Activated naive CD8-positive, alpha-beta T cell treated with anti-CD3 and anti-CD28 coated beads, Interleukin-2, amount 10 ng/mL, durations not matched to agents 7 days and 5 days (primary cell): ENCODE measurements at regions not wholly inside any gene's neighbourhood (a gene's known extent, or its start where the extent isn't known, plus 50 kb on each side); places are given as distances from the start of the nearest gene placed in this dataset.
"Not testable (repeated sequence)": the region's sequence is repeated elsewhere in the genome, so short reads cannot be mapped to it uniquely, and the experiment has no call there.

Experiments used
- ATAC-seq: fragments of 150-1000 bp; cut with Tn5 transposase; one replicate; pipeline ENCODE4 v1.10.0; 2021; ENCODE audit warnings: low read depth, moderate library complexity
- POLR2A ChIA-PET: fragments of 350-600 bp; sonication (Branson Sonifier 250); formaldehyde crosslinking; loops from one replicate; lab custom pipeline; 2021; ENCODE audit warnings: antibody characterized with exemption; lab: Charles Lee
- DNase-seq: peaks from one replicate; pipeline ENCODE4 v3.0.0; 2021
- H3K27ac Mint-ChIP-seq: one replicate; pipeline ENCODE4 v1.8.0; 2022; ENCODE audit warnings: mild to moderate bottlenecking, mixed read lengths
- H3K27me3 Mint-ChIP-seq: one replicate; pipeline ENCODE4 v1.8.0; 2022; ENCODE audit warnings: mild to moderate bottlenecking, moderate library complexity, mixed read lengths
- H3K36me3 Mint-ChIP-seq: one replicate; pipeline ENCODE4 v1.8.0; 2021; ENCODE audit warnings: mild to moderate bottlenecking, mixed read lengths
- H3K4me1 Mint-ChIP-seq: one replicate; pipeline ENCODE4 v1.8.0; 2021; ENCODE audit warnings: mixed read lengths
- H3K4me3 Mint-ChIP-seq: one replicate; pipeline ENCODE4 v1.8.0; 2022; ENCODE audit warnings: mild to moderate bottlenecking, moderate library complexity, mixed read lengths
- H3K9me3 Mint-ChIP-seq: one replicate; pipeline ENCODE4 v1.8.0; 2021; ENCODE audit warnings: mixed read lengths

- no peak for DNase-seq
- no peak for ATAC-seq
- POLR2A ChIA-PET, result no interaction called here
- no peak overlapping the region for H3K27ac Mint-ChIP-seq
- H3K4me1 Mint-ChIP-seq, result no peaks in the 10 kb centered on the region
- no peaks in the 10 kb centered on the region for H3K9me3 Mint-ChIP-seq
- no peaks in the 10 kb centered on the region for H3K36me3 Mint-ChIP-seq
- H3K27me3 Mint-ChIP-seq, result peaks cover 9% of the 10 kb centered on the region
- H3K4me3 Mint-ChIP-seq, result no peak overlapping the region
Measured at GRCh38 chr5:90338712-90339372, 70.7 kb downstream of the CETN3 start.

GRCh38 chr5:90337449-90338052 lies 72.0 kb downstream of the CETN3 start:
- H3K27ac Mint-ChIP-seq, result no peak overlapping the region
- H3K36me3 Mint-ChIP-seq, result no peaks in the 10 kb centered on the region
- ATAC-seq (no peak), DNase-seq (no peak)
- peaks cover 9% of the 10 kb centered on the region for H3K27me3 Mint-ChIP-seq
- H3K9me3 Mint-ChIP-seq, result no peaks in the 10 kb centered on the region
- no peak overlapping the region for H3K4me3 Mint-ChIP-seq
- H3K4me1 Mint-ChIP-seq, result no peaks in the 10 kb centered on the region
- POLR2A ChIA-PET, result no interaction called here

GRCh38 chr5:90336752-90337151 lies 72.8 kb downstream of the CETN3 start:
- no peaks in the 10 kb centered on the region for H3K9me3 Mint-ChIP-seq
- DNase-seq, result no peak
- peaks cover 9% of the 10 kb centered on the region for H3K27me3 Mint-ChIP-seq
- no peak for ATAC-seq
- no peak overlapping the region for H3K27ac Mint-ChIP-seq
- H3K4me3 Mint-ChIP-seq, result no peak overlapping the region
- H3K36me3 Mint-ChIP-seq, result no peaks in the 10 kb centered on the region
- POLR2A ChIA-PET, result no interaction called here
- H3K4me1 Mint-ChIP-seq, result no peaks in the 10 kb centered on the region

- ATAC-seq, result no peak
- Mint-ChIP-seq H3K27me3 (peaks cover 6% of the 10 kb centered on the region), H3K27ac (no peak overlapping the region), H3K9me3 (no peaks in the 10 kb centered on the region), H3K36me3 (no peaks in the 10 kb centered on the region), H3K4me3 (no peak overlapping the region), H3K4me1 (no peaks in the 10 kb centered on the region)
- no peak for DNase-seq
- POLR2A ChIA-PET, result no interaction called here
Measured at GRCh38 chr5:90334741-90335140, 74.8 kb downstream of the CETN3 start.

GRCh38 chr5:90329911-90330310 lies 79.6 kb downstream of the CETN3 start:
- DNase-seq (no peak), ATAC-seq (no peak)
- H3K27me3 Mint-ChIP-seq, result no peaks in the 10 kb centered on the region
- no peaks in the 10 kb centered on the region for H3K4me1 Mint-ChIP-seq
- no peak overlapping the region for H3K27ac Mint-ChIP-seq
- no peak overlapping the region for H3K4me3 Mint-ChIP-seq
- no peaks in the 10 kb centered on the region for H3K9me3 Mint-ChIP-seq
- no peaks in the 10 kb centered on the region for H3K36me3 Mint-ChIP-seq
- POLR2A ChIA-PET, result no interaction called here

GRCh38 chr5:90326995-90327394 lies 82.6 kb downstream of the CETN3 start:
- Mint-ChIP-seq H3K4me1 (no peaks in the 10 kb centered on the region), H3K9me3 (peaks cover 3% of the 10 kb centered on the region), H3K27me3 (peaks cover 6% of the 10 kb centered on the region), H3K36me3 (no peaks in the 10 kb centered on the region), H3K27ac (no peak overlapping the region), H3K4me3 (no peak overlapping the region)
- POLR2A ChIA-PET, result no interaction called here
- ATAC-seq, result no peak
- no peak for DNase-seq

GRCh38 chr5:90325093-90325492 lies 84.5 kb downstream of the CETN3 start:
- Mint-ChIP-seq H3K4me1 (no peaks in the 10 kb centered on the region), H3K36me3 (no peaks in the 10 kb centered on the region), H3K4me3 (no peak overlapping the region), H3K9me3 (peaks cover 3% of the 10 kb centered on the region), H3K27me3 (peaks cover 8% of the 10 kb centered on the region), H3K27ac (no peak overlapping the region)
- DNase-seq (no peak), ATAC-seq (no peak)
- POLR2A ChIA-PET, result no interaction called here

- DNase-seq, H3K4me3 Mint-ChIP-seq, H3K36me3 Mint-ChIP-seq, H3K4me1 Mint-ChIP-seq, H3K9me3 Mint-ChIP-seq, H3K27ac Mint-ChIP-seq, POLR2A ChIA-PET, ATAC-seq: not testable (repeated sequence)
- peaks cover 10% of the 10 kb centered on the region for H3K27me3 Mint-ChIP-seq
Measured at GRCh38 chr5:90320348-90320747, 89.2 kb downstream of the CETN3 start.

- Mint-ChIP-seq H3K36me3 (no peaks in the 10 kb centered on the region), H3K9me3 (no peaks in the 10 kb centered on the region), H3K27me3 (peaks cover 2% of the 10 kb centered on the region), H3K4me1 (no peaks in the 10 kb centered on the region), H3K27ac (no peak overlapping the region), H3K4me3 (no peak overlapping the region)
- POLR2A ChIA-PET, result no interaction called here
- no peak for DNase-seq
- ATAC-seq, result no peak
Measured at GRCh38 chr5:90312027-90312426, 97.5 kb downstream of the CETN3 start.

- Mint-ChIP-seq H3K9me3 (no peaks in the 10 kb centered on the region), H3K27me3 (peaks cover 3% of the 10 kb centered on the region), H3K36me3 (no peaks in the 10 kb centered on the region), H3K27ac (no peak overlapping the region), H3K4me1 (no peaks in the 10 kb centered on the region), H3K4me3 (no peak overlapping the region)
- no peak for ATAC-seq
- no peak for DNase-seq
- POLR2A ChIA-PET, result no interaction called here
Measured at GRCh38 chr5:90311401-90311800, 98.2 kb downstream of the CETN3 start.

GRCh38 chr5:90308787-90309585 lies 100.6 kb downstream of the CETN3 start:
- no peak for ATAC-seq
- Mint-ChIP-seq H3K4me1 (no peaks in the 10 kb centered on the region), H3K27ac (no peak overlapping the region), H3K27me3 (peaks cover 3% of the 10 kb centered on the region), H3K36me3 (no peaks in the 10 kb centered on the region), H3K9me3 (no peaks in the 10 kb centered on the region), H3K4me3 (no peak overlapping the region)
- no peak for DNase-seq
- POLR2A ChIA-PET, result no interaction called here

- H3K36me3 Mint-ChIP-seq, result no peaks in the 10 kb centered on the region
Measured at GRCh38 chr5:90307782-90308181, 101.8 kb downstream of the CETN3 start.

GRCh38 chr5:90307322-90307721 lies 102.2 kb downstream of the CETN3 start:
- no peak for ATAC-seq

More at GRCh38 chr5:90307782-90308181, 101.8 kb downstream of the CETN3 start:
- no peak for DNase-seq
- POLR2A ChIA-PET, result no interaction called here
- Mint-ChIP-seq H3K9me3 (no peaks in the 10 kb centered on the region), H3K4me1 (no peaks in the 10 kb centered on the region), H3K27ac (no peak overlapping the region), H3K27me3 (peaks cover 5% of the 10 kb centered on the region), H3K4me3 (no peak overlapping the region)
- no peak for ATAC-seq

GRCh38 chr5:90306613-90307012 lies 102.9 kb downstream of the CETN3 start:
- Mint-ChIP-seq H3K9me3 (no peaks in the 10 kb centered on the region), H3K36me3 (no peaks in the 10 kb centered on the region), H3K27me3 (peaks cover 5% of the 10 kb centered on the region), H3K4me3 (no peak overlapping the region), H3K27ac (no peak overlapping the region), H3K4me1 (no peaks in the 10 kb centered on the region)
- DNase-seq, result no peak
- no peak for ATAC-seq
- POLR2A ChIA-PET, result no interaction called here

More at GRCh38 chr5:90307322-90307721, 102.2 kb downstream of the CETN3 start:
- H3K4me1 Mint-ChIP-seq, result no peaks in the 10 kb centered on the region
- peaks cover 5% of the 10 kb centered on the region for H3K27me3 Mint-ChIP-seq
- DNase-seq, result no peak
- H3K4me3 Mint-ChIP-seq, result no peak overlapping the region
- H3K36me3 Mint-ChIP-seq, result no peaks in the 10 kb centered on the region
- POLR2A ChIA-PET, result no interaction called here
- H3K9me3 Mint-ChIP-seq, result no peaks in the 10 kb centered on the region
- H3K27ac Mint-ChIP-seq, result no peak overlapping the region
